ENCODE measurements at regions not wholly inside any gene's neighbourhood (a gene's known extent, or its start where the extent isn't known, plus 50 kb on each side); places are given as distances from the start of the nearest gene placed in this dataset.

DNA sequence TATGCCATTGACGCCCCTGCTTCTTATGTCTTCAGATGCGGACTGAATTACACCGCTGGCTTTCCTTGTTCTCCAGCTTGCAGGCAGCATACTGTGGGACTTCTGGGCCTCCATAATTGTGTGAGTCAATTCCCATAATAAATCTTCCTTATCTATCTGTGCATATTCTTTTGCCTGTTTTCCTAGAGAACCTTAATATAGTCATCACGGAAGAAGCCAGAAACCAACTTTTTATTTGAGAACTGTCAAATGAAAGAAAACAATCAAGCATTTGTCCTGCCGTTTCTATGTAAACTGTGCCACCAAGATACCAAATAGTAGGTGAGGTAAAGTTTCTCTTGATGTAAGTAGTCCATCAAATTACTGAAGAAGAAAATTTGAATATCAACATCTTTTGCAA, 51.8 kb upstream of the B3GALNT1 start:
- DNase-seq (ENCODE audit: low read depth in 2 of 2), result no peak

DNA sequence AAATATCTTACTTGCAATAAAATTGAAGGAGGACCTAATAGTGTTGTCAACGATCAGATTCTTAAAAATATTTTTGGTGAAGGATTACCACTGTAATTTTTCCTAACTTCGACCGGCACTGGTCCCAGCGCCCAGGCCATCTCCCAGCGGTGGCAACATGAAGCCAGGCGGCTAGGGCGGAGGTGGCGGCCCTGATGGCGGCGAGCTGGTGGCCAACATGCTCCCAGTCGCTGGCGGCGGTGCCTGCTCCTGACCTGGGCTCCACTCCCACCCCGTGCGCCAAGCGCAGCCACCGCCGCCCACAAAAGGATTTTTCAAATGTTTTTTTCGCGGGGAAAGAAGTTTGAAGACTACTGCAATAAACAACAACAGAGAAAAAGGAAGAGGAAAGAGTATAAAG, 56.5 kb upstream of the B3GALNT1 start:
- no peak for DNase-seq (ENCODE audit: low read depth in 2 of 2)

DNA sequence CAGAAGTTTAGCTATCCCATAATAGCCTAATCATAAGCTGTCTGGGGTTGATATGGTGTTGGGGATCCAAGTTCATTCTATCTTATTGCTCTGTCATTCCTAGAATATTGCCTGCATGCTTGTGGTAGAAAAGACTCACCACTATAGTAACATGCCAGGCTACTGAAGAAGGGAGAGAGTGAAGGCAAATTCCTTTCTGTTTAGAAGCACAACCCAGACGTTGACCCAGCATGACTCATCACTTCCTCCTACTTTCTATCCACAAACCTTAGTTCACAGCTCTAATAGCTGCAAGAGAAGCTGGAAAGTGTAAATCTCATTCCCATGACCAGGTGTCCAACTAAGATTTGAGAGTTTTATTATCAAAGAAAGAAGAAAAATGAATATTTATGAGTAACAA, 57.8 kb upstream of the NMD3 start:
- DNase-seq (ENCODE audit: low read depth in 2 of 2), result peak in 1 of 2 donors; percentile 66

DNA sequence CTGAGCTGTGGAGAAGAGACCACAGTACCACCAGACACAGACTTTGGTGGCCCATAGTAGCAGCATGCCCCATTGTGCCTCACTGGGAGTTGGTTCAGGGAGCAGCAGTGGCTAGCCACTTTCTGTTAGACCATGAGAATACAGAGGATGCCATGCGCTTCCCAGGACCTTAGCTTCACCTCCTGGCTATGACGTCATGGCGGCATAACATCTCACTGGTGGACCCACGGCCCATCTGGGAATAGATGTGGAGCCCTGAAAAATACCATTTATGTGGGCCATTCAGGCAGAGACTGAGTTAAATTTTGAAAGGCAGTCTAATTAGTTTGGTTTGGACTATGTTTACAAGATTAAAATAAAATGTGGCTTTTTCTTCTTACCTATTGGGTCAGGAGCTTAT, 55.1 kb upstream of the NMD3 start:
- DNase-seq (ENCODE audit: low read depth in 2 of 2), result no peak

DNA sequence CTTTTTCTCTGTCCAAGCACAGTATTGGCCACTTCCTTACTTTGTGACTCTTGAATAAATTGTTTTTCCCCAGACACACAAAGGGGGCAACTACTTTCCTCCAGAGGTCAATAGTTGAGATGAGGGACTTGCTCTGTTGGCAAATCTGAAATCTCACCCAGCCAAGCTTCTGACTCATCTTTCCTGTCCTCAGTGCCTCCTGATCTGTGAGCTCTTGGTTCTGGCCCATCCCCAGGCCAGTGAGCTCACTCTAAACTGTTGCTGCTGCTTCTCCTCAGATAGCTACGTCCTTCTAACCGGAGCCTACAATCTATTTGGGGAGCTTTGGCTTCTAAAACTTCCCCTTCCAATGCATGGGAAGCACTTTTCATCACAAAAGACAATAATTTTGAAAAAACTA, 50.0 kb upstream of the NMD3 start:
- DNase-seq (ENCODE audit: low read depth in 2 of 2), result peak; percentile 61 to 89

Data from dermis microvascular lymphatic vessel endothelial cell (primary cell).